LNCaP clone FGC (cell line): ENCODE measurements at regions not wholly inside any gene's neighbourhood (a gene's known extent, or its start where the extent isn't known, plus 50 kb on each side); places are given as distances from the start of the nearest gene placed in this dataset.

ENCODE experiments used
- DNase-seq: peaks from one replicate; pipeline ENCODE4 v3.0.0-alpha.2; 2011; ENCODE audit warnings: low read depth
- H3K4me3 ChIP-seq: 2 replicates; pipeline ENCODE4 v1.5.1; 2011; ENCODE audit warnings: mild to moderate bottlenecking, low read depth, low read length, control low read depth
- TF ChIP-seq, protein P1 (sequence below): IDR thresholded peaks from 2 replicates; pipeline ENCODE4 v1.5.1; 2012; ENCODE audit warnings: mild to moderate bottlenecking; ENCODE audit not compliant: control insufficient read depth, insufficient read depth; ENCODE audit errors: extremely low read depth

DNA sequence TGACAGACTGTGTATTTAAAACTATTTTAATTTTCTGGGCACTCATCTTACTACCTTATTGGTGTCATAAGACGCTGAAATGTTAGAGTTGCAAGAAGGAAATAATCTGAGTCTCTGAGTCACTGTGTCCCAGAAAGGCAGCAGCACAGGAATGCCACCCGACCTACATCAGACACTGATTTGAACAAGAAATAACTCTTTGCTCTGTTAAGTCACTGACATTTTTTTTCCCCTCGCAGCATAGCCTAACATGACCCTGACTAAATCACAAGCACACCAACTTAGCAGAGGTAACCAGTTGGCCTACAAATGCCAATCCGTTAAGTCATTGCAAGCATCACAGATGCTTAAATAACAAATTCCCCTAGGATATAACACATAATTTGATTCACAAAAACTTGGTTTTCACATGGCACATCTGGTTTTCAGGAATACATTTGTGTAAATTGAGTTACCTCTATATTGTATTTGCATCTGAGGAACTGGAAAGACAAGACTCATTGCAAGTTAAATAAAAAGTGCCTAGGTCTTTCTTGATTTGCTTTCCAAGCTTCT, 349.1 kb downstream of the SEC16B start:
- DNase-seq, result no peak
- TF ChIP-seq, protein P1, sequence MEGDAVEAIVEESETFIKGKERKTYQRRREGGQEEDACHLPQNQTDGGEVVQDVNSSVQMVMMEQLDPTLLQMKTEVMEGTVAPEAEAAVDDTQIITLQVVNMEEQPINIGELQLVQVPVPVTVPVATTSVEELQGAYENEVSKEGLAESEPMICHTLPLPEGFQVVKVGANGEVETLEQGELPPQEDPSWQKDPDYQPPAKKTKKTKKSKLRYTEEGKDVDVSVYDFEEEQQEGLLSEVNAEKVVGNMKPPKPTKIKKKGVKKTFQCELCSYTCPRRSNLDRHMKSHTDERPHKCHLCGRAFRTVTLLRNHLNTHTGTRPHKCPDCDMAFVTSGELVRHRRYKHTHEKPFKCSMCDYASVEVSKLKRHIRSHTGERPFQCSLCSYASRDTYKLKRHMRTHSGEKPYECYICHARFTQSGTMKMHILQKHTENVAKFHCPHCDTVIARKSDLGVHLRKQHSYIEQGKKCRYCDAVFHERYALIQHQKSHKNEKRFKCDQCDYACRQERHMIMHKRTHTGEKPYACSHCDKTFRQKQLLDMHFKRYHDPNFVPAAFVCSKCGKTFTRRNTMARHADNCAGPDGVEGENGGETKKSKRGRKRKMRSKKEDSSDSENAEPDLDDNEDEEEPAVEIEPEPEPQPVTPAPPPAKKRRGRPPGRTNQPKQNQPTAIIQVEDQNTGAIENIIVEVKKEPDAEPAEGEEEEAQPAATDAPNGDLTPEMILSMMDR, result no peak
- H3K4me3 ChIP-seq, result no peak overlapping the region

DNA sequence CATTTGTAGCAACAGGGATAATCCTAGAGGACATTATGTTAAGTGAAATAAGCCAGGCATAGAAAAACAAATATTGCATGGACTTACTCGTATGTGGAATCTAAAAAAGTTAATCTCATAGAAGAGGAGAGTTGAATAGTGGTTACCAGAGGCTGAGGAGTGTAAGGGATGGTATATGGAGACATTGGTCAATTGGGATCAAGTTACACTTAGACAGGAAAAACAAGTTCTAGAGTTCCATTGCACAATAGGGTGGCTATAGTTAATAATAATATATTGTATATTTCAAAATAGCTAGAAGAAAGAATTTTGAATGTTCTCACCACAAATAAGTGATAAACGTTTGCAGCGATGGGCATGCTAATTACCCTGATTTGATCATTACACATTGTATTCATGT, 354.6 kb downstream of the SEC16B start:
- H3K4me3 ChIP-seq, result no peak overlapping the region
- TF ChIP-seq, protein P1, result no peak
- no peak for DNase-seq

DNA sequence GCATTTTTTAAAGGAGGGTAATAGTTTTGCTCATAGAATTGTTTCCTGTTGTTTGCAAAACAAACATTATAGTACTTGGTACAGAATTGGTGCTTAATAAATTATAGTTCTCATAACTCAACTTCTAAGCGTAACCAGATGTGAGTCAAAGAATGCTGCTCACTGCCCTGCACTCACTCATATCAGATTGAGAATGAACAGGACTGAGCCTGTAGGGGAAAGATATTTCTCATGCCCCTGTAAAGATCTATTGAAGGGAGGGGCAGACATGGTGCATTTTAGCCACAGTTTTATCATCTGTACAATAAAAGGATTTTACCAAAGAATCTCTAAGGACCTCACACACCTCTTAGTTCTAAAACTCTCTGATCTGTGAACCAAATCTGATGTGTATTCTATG, 358.5 kb downstream of the SEC16B start:
- TF ChIP-seq, protein P1, result no peak
- H3K4me3 ChIP-seq, result no peak overlapping the region
- no peak for DNase-seq

DNA sequence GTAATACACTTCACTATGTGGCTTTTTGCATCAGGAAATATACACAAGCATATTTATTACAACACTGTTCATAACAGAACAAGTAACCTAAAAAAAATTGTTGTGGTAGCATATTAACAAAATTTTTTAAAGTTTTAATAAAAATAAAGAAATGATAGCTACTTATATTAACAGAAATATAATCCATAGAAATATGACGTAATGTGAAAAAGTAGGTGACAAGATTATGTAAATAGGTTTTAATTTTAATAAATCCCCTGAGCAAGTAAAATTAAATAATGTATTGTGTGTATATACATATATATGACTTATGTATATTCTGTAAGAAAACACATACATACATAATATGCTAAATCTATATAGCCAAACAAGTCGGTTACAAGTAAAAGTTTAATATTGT, 359.9 kb downstream of the SEC16B start:
- no peak for DNase-seq
- H3K4me3 ChIP-seq, result no peak overlapping the region
- TF ChIP-seq, protein P1, result no peak

DNA sequence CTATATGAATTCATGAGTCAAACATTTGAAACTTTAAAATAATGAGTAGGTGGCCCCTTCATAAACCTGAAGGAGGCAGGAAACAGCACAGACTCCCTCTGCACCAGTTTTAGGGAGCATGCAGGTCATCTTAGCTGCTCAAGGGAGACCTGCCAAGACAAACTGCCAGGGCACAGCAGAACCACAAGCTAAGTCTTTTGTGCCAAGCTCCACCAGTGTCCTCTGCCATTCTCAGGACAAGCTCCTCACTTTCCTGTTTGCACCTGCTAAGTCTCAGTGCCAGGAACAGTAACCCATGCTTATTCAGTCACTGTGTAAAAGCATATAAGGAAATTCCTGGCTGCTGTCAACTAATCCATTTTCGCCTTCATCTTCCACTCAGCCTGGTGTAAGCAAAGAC, 368.9 kb downstream of the SEC16B start:
- TF ChIP-seq, protein P1, result no peak
- no peak overlapping the region for H3K4me3 ChIP-seq
- no peak for DNase-seq

DNA sequence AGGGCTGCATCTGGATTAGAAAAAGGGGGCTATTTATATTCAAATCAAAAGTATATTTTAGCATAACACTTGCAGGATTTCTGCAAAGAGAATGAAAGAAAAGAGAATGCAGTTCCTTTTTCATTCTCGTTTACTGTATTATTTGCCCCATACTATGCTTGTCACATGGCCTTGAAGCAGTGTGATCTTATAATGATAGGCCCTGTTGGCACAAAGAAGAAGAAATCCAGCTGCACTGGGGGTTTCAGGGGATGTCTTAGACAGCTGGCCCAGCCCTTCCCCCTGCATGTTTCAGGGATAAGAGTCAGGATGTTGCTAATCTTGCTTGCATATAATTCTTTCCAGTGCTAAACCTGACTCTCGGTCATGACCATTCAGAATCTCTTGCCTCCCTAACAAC, 369.5 kb downstream of the SEC16B start:
- TF ChIP-seq, protein P1, result no peak
- no peak for DNase-seq

DNA sequence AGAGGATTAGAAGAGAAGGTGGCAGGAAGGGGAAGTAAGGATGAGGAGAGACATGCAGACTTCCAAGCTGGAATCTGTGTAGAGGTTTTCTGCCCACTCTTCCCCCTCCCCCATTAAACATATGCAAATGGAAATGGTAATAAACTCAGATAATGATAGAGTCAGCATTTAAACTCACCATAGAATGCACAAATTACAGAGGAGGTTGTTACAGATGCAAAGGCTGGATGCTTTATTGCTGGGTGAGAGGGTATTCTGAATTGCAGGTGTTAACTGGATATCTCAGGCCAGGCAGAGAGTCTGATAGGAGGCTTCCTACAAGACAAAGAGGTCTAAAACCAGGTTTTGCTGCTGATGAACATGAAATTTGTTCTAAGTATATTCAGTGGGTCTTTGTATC, 372.5 kb downstream of the SEC16B start:
- TF ChIP-seq, protein P1, result no peak
- no peak overlapping the region for H3K4me3 ChIP-seq
- no peak for DNase-seq

More for the DNA sequence above, 369.5 kb downstream of the SEC16B start:
- no peak overlapping the region for H3K4me3 ChIP-seq
